ENCODE measurements at regions not wholly inside any gene's neighbourhood (a gene's known extent, or its start where the extent isn't known, plus 50 kb on each side); places are given as distances from the start of the nearest gene placed in this dataset.

DNA sequence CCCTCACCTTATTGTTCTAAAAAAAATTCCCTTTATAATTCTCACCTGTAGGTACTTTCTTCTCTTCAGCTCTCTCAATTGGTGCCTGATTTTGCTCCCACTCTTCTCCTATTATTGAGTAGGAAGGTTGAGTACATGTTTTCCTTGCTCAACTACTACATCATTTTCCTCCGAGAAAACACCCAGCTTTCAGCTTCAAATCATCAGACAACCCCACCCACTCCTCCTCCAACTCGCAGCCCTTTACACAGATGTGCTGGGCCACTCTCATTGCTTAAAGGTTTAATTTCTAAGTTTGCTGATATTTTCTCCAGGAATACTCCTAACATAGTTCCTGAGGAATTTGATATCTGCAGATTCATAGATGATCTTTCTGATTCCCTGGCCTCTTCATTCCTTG lies 734.4 kb upstream of the ZEB2 start:
- H3K4me1 ChIP-seq (ENCODE audit: insufficient read depth, low read length), result no peaks in the 10 kb centered on the region
- H3K9me3 ChIP-seq (ENCODE audit: insufficient read depth, low read depth, low read length), result no peaks in the 10 kb centered on the region
- H3K79me2 ChIP-seq (ENCODE audit: insufficient read depth, low read length), result no peaks in the 10 kb centered on the region
- no peaks in the 10 kb centered on the region for H4K20me1 ChIP-seq (ENCODE audit: insufficient read depth, low read length)
- DNase-seq (ENCODE audit: low read depth) (no peak), FAIRE-seq (no peak)
- no peaks in the 10 kb centered on the region for H3K36me3 ChIP-seq (ENCODE audit: insufficient read depth, low read length)
- no peak overlapping the region for H3K27ac ChIP-seq (ENCODE audit: low read depth, low read length)
- no peak overlapping the region for H3K9ac ChIP-seq (ENCODE audit: low read length)
- peaks cover 8% of the 10 kb centered on the region for H3K27me3 Mint-ChIP-seq (ENCODE audit: low read depth, unreplicated experiment)
- H3K27me3 ChIP-seq (ENCODE audit: insufficient read depth, low read length), result no peaks in the 10 kb centered on the region
- H3K4me1 Mint-ChIP-seq (ENCODE audit: low read depth, unreplicated experiment), result peaks cover 6% of the 10 kb centered on the region
- H3K9me3 Mint-ChIP-seq (ENCODE audit: unreplicated experiment), result no peaks in the 10 kb centered on the region
- TF ChIP-seq, protein P1, sequence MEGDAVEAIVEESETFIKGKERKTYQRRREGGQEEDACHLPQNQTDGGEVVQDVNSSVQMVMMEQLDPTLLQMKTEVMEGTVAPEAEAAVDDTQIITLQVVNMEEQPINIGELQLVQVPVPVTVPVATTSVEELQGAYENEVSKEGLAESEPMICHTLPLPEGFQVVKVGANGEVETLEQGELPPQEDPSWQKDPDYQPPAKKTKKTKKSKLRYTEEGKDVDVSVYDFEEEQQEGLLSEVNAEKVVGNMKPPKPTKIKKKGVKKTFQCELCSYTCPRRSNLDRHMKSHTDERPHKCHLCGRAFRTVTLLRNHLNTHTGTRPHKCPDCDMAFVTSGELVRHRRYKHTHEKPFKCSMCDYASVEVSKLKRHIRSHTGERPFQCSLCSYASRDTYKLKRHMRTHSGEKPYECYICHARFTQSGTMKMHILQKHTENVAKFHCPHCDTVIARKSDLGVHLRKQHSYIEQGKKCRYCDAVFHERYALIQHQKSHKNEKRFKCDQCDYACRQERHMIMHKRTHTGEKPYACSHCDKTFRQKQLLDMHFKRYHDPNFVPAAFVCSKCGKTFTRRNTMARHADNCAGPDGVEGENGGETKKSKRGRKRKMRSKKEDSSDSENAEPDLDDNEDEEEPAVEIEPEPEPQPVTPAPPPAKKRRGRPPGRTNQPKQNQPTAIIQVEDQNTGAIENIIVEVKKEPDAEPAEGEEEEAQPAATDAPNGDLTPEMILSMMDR (IDR thresholded peaks at IDR 0.05; ENCODE audit: insufficient read depth, low read depth, low read length), result no peak
- TF ChIP-seq EZH2 (IDR thresholded peaks at IDR 0.05; ENCODE audit: insufficient read depth, low read length), result no peak
- H3K36me3 Mint-ChIP-seq (ENCODE audit: low read depth, unreplicated experiment), result no peaks in the 10 kb centered on the region
- H3K27ac Mint-ChIP-seq (ENCODE audit: unreplicated experiment), result no peak overlapping the region
- H2AFZ ChIP-seq (ENCODE audit: low read depth, low read length), result no peak overlapping the region
- no peak overlapping the region for H3K4me2 ChIP-seq (ENCODE audit: low read length)
- no peak overlapping the region for H3K4me3 ChIP-seq (ENCODE audit: insufficient read depth, low read depth, low read length)
- no peak overlapping the region for H3K4me3 Mint-ChIP-seq (ENCODE audit: unreplicated experiment)

- Histone ChIP-seq H3K4me3 (ENCODE audit: insufficient read depth, low read depth, low read length) (no peak overlapping the region), H3K4me1 (ENCODE audit: insufficient read depth, low read length) (no peaks in the 10 kb centered on the region), H3K79me2 (ENCODE audit: insufficient read depth, low read length) (no peaks in the 10 kb centered on the region), H4K20me1 (ENCODE audit: insufficient read depth, low read length) (no peaks in the 10 kb centered on the region), H3K36me3 (ENCODE audit: insufficient read depth, low read length) (no peaks in the 10 kb centered on the region), H3K9me3 (ENCODE audit: insufficient read depth, low read depth, low read length) (no peaks in the 10 kb centered on the region), H3K27ac (ENCODE audit: low read depth, low read length) (no peak overlapping the region), H3K4me2 (ENCODE audit: low read length) (no peak overlapping the region), H3K27me3 (ENCODE audit: insufficient read depth, low read length) (no peaks in the 10 kb centered on the region), H2AFZ (ENCODE audit: low read depth, low read length) (no peak overlapping the region), H3K9ac (ENCODE audit: low read length) (no peak overlapping the region)
- FAIRE-seq, result no peak
- Mint-ChIP-seq H3K9me3 (ENCODE audit: unreplicated experiment) (no peaks in the 10 kb centered on the region), H3K36me3 (ENCODE audit: low read depth, unreplicated experiment) (no peaks in the 10 kb centered on the region), H3K27ac (ENCODE audit: unreplicated experiment) (no peak overlapping the region), H3K27me3 (ENCODE audit: low read depth, unreplicated experiment) (peaks cover 8% of the 10 kb centered on the region), H3K4me1 (ENCODE audit: low read depth, unreplicated experiment) (no peaks in the 10 kb centered on the region), H3K4me3 (ENCODE audit: unreplicated experiment) (no peak overlapping the region)
- TF ChIP-seq, protein P1 (IDR thresholded peaks at IDR 0.05; ENCODE audit: insufficient read depth, low read depth, low read length), result no peak
- no peak for TF ChIP-seq EZH2 (IDR thresholded peaks at IDR 0.05; ENCODE audit: insufficient read depth, low read length)
- DNase-seq (ENCODE audit: low read depth), result no peak
Observed at GRCh38 chr2:145253492-145253891, 733.6 kb upstream of the ZEB2 start.

DNA sequence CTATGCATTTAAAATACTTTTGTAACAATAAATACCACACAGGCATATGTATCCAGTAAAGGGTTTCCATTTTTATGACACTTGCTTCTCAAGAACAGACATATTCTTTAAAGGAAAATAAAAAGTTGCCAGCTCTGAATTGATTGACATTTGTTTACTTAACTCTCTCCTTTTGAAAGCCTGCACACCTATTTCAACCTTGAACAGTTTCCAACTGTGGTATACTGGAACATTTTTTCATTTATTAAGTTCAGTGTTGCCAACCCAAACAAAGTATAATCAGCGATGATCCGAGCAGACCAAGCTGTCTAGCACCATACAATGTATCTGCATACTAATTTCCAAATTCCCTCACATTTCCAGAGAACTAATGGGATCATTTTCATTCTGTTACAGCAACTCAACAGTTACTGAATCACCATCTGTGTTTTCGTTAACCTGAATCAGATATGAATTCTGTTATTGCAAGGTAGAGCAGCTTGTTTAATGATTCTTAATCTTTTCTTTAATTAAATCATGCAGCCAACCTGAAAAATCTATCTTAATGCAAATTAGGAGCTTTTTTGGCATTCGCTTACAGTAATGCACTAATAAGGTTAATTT lies 725.5 kb upstream of the ZEB2 start:
- Mint-ChIP-seq H3K27me3 (ENCODE audit: low read depth, unreplicated experiment) (peaks cover 1% of the 10 kb centered on the region), H3K9me3 (ENCODE audit: unreplicated experiment) (no peaks in the 10 kb centered on the region), H3K36me3 (ENCODE audit: low read depth, unreplicated experiment) (no peaks in the 10 kb centered on the region), H3K27ac (ENCODE audit: unreplicated experiment) (no peak overlapping the region), H3K4me1 (ENCODE audit: low read depth, unreplicated experiment) (no peaks in the 10 kb centered on the region), H3K4me3 (ENCODE audit: unreplicated experiment) (no peak overlapping the region)
- Histone ChIP-seq H3K4me1 (ENCODE audit: insufficient read depth, low read length) (no peaks in the 10 kb centered on the region), H3K79me2 (ENCODE audit: insufficient read depth, low read length) (no peaks in the 10 kb centered on the region), H3K9me3 (ENCODE audit: insufficient read depth, low read depth, low read length) (no peaks in the 10 kb centered on the region), H3K9ac (ENCODE audit: low read length) (no peak overlapping the region), H2AFZ (ENCODE audit: low read depth, low read length) (no peak overlapping the region), H3K27me3 (ENCODE audit: insufficient read depth, low read length) (no peaks in the 10 kb centered on the region), H3K4me2 (ENCODE audit: low read length) (no peak overlapping the region), H3K36me3 (ENCODE audit: insufficient read depth, low read length) (no peaks in the 10 kb centered on the region), H3K27ac (ENCODE audit: low read depth, low read length) (no peak overlapping the region), H4K20me1 (ENCODE audit: insufficient read depth, low read length) (no peaks in the 10 kb centered on the region), H3K4me3 (ENCODE audit: insufficient read depth, low read depth, low read length) (no peak overlapping the region)
- TF ChIP-seq EZH2 (IDR thresholded peaks at IDR 0.05; ENCODE audit: insufficient read depth, low read length), result no peak
- TF ChIP-seq, protein P1 (IDR thresholded peaks at IDR 0.05; ENCODE audit: insufficient read depth, low read depth, low read length), result no peak
- no peak for DNase-seq (ENCODE audit: low read depth)
- no peak for FAIRE-seq

All from astrocyte (in vitro differentiated cells and primary cell).